ENCODE measurements at regions not wholly inside any gene's neighbourhood (a gene's known extent, or its start where the extent isn't known, plus 50 kb on each side); places are given as distances from the start of the nearest gene placed in this dataset.

DNA sequence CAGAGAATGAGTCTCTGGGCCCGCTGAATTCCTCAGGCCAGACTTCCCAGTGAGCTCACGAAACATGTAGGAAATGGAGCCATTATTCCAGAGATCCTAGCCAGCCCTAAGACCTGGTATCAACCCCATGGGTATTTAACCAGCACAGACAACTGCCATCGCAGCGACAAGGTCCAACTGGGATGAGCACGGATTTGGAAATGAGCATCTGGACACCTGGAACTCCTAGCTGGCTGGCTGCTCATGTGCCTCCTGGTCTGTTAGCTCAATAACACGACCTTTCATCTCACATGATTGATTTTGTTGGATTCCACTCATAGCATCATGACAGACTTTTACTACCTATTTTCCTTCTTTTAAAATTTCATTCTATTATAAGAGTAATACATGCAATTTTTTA is 51.0 kb downstream of the POU3F3 start:
- no peak overlapping the region for H3K4me3 ChIP-seq (ENCODE audit: low read length in 2 of 2)
- DNase-seq = no peak
- H3K36me3 Mint-ChIP-seq = no peaks in the 10 kb centered on the region
- H3K4me1 Mint-ChIP-seq = no peaks in the 10 kb centered on the region
- no peak overlapping the region for H3K27ac Mint-ChIP-seq
- ChIA-PET POLR2A (ENCODE audit: partially characterized antibody) (no interaction called here), CTCF (ENCODE audit: partially characterized antibody) (no interaction called here)
- H3K27ac ChIP-seq (ENCODE audit: low read depth, low read length) = no peak overlapping the region
- no peaks in the 10 kb centered on the region for H3K36me3 ChIP-seq (ENCODE audit: insufficient read depth, low read length)
- H3K9me3 ChIP-seq (ENCODE audit: control insufficient read depth in 1 of 2, low read length in 2 of 2) = no peaks in the 10 kb centered on the region
- no peak overlapping the region for H3K4me3 Mint-ChIP-seq
- H3K4me1 ChIP-seq (ENCODE audit: insufficient read depth, low read length) = no peaks in the 10 kb centered on the region
- intact Hi-C loops (cut with micrococcal nuclease) = no loop called here
- H3K27me3 ChIP-seq (ENCODE audit: insufficient read depth, low read length) = no peaks in the 10 kb centered on the region
- peaks cover 0 to 2% (median 0%) of the 10 kb centered on the region in 8 donors for H3K9me3 Mint-ChIP-seq
- peaks cover 6 to 11% of the 10 kb centered on the region in 2 donors for H3K27me3 Mint-ChIP-seq

- DNase-seq = no peak
- H3K27ac Mint-ChIP-seq = no peak overlapping the region
These were observed 55.4 kb downstream of the POU3F3 start for GRCh38 chr2:104909317-104909716.

GRCh38 chr2:104914509-104914908 is 60.6 kb downstream of the POU3F3 start:
- Histone ChIP-seq H3K27ac (ENCODE audit: low read depth, low read length) (no peak overlapping the region), H3K9me3 (ENCODE audit: control insufficient read depth in 1 of 2, low read length in 2 of 2) (no peaks in the 10 kb centered on the region), H3K36me3 (ENCODE audit: insufficient read depth, low read length) (no peaks in the 10 kb centered on the region), H3K4me3 (ENCODE audit: low read length in 2 of 2) (no peak overlapping the region), H3K27me3 (ENCODE audit: insufficient read depth, low read length) (no peaks in the 10 kb centered on the region), H3K4me1 (ENCODE audit: insufficient read depth, low read length) (no peaks in the 10 kb centered on the region)
- Mint-ChIP-seq H3K4me3 (no peak overlapping the region), H3K36me3 (no peaks in the 10 kb centered on the region), H3K27me3 (peaks cover 0 to 3% of the 10 kb centered on the region in 2 donors), H3K9me3 (peaks cover 0 to 4% (median 0%) of the 10 kb centered on the region in 8 donors), H3K27ac (no peak overlapping the region), H3K4me1 (no peaks in the 10 kb centered on the region)
- POLR2A ChIA-PET (ENCODE audit: partially characterized antibody) = no interaction called here
- CTCF ChIA-PET (ENCODE audit: partially characterized antibody) = no interaction called here
- DNase-seq = no peak
- intact Hi-C loops (cut with micrococcal nuclease) = no loop called here

More at GRCh38 chr2:104909317-104909716, 55.4 kb downstream of the POU3F3 start:
- Histone ChIP-seq H3K9me3 (ENCODE audit: control insufficient read depth in 1 of 2, low read length in 2 of 2) (no peaks in the 10 kb centered on the region), H3K4me1 (ENCODE audit: insufficient read depth, low read length) (no peaks in the 10 kb centered on the region), H3K36me3 (ENCODE audit: insufficient read depth, low read length) (no peaks in the 10 kb centered on the region), H3K27me3 (ENCODE audit: insufficient read depth, low read length) (no peaks in the 10 kb centered on the region), H3K27ac (ENCODE audit: low read depth, low read length) (no peak overlapping the region), H3K4me3 (ENCODE audit: low read length in 2 of 2) (no peak overlapping the region)
- POLR2A ChIA-PET (ENCODE audit: partially characterized antibody) = no interaction called here
- no peaks in the 10 kb centered on the region for H3K4me1 Mint-ChIP-seq
- intact Hi-C loops (cut with micrococcal nuclease) = no loop called here
- peaks cover 0 to 4% (median 0%) of the 10 kb centered on the region in 8 donors for H3K9me3 Mint-ChIP-seq
- H3K27me3 Mint-ChIP-seq = peaks cover 7 to 8% of the 10 kb centered on the region in 2 donors
- no peak overlapping the region for H3K4me3 Mint-ChIP-seq
- CTCF ChIA-PET (ENCODE audit: partially characterized antibody) = no interaction called here
- no peaks in the 10 kb centered on the region for H3K36me3 Mint-ChIP-seq

DNA sequence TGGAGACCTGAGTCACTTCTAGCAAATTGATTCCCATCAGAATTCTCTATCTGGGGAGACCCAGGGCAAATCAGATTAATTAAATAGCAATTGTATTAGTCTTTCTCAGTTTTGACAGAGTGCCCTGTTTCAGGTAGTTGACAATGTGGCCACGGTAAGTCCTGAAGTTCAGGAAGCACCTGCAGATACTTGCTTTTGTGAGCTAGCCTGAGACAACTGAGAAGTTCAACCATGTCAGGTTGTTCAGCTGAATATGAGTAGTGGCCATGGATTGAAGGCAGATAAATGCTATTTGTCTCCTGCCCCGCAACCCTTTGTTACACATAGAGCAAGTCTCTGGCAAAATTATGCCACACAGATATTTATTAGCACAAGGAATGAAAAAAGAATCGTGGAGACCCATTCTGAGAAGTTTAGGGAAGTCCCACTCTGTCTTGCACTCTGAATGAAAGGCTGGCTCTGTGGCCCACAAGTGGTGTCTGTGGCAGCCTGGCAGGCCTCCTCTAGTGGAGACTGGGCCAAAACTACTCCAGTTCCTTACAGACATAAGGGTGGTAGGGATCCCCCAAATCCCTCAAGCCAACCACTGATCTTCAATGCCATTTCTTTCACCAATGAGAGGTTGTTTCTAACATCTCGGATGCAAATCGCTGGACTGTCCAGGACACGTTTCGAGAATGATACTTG is 61.3 kb downstream of the POU3F3 start:
- Histone ChIP-seq H3K36me3 (ENCODE audit: insufficient read depth, low read length) (no peaks in the 10 kb centered on the region), H3K4me3 (ENCODE audit: low read length in 2 of 2) (no peak overlapping the region), H3K9me3 (ENCODE audit: control insufficient read depth in 1 of 2, low read length in 2 of 2) (no peaks in the 10 kb centered on the region), H3K4me1 (ENCODE audit: insufficient read depth, low read length) (no peaks in the 10 kb centered on the region), H3K27me3 (ENCODE audit: insufficient read depth, low read length) (no peaks in the 10 kb centered on the region), H3K27ac (ENCODE audit: low read depth, low read length) (no peak overlapping the region)
- DNase-seq = no peak
- Mint-ChIP-seq H3K36me3 (no peaks in the 10 kb centered on the region), H3K4me1 (no peaks in the 10 kb centered on the region), H3K27ac (no peak overlapping the region), H3K27me3 (peaks cover 0 to 3% of the 10 kb centered on the region in 2 donors), H3K9me3 (peaks cover 0 to 6% (median 0%) of the 10 kb centered on the region in 8 donors), H3K4me3 (no peak overlapping the region)
- intact Hi-C loops (cut with micrococcal nuclease) = no loop called here
- POLR2A ChIA-PET (ENCODE audit: partially characterized antibody) = no interaction called here
- CTCF ChIA-PET (ENCODE audit: partially characterized antibody) = no interaction called here

DNA sequence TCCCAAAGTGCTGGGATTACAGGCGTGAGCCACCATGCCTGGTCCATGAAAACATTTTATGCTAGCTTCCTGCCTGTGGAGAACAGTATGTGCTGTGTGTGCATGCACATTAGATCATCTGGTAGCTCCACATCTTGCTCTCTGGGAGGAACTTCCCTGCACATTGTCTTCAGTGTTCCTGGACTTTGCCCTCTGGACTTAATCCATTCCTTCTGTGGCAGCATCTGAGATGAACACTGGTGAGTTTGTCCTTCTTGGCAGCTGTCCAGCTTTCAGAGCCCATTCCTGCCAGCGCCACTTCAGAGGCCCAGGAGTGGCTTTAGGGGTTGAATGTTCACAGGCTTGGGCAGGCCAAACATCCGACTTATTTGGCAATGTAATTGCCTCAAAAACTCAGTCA is 65.2 kb downstream of the POU3F3 start:
- Mint-ChIP-seq H3K4me1 (peaks cover 0 to 3% (median 0%) of the 10 kb centered on the region in 4 donors), H3K9me3 (peaks cover 0 to 16% (median 13%) of the 10 kb centered on the region in 8 donors), H3K4me3 (no peak overlapping the region), H3K27me3 (no peaks in the 10 kb centered on the region), H3K27ac (no peak overlapping the region), H3K36me3 (no peaks in the 10 kb centered on the region)
- POLR2A ChIA-PET (ENCODE audit: partially characterized antibody) = no interaction called here
- H3K4me1 ChIP-seq (ENCODE audit: insufficient read depth, low read length) = no peaks in the 10 kb centered on the region
- CTCF ChIA-PET (ENCODE audit: partially characterized antibody) = no interaction called here
- H3K4me3 ChIP-seq (ENCODE audit: low read length in 2 of 2) = no peak overlapping the region
- DNase-seq = no peak
- intact Hi-C loops (cut with micrococcal nuclease) = no loop called here
- no peaks in the 10 kb centered on the region for H3K27me3 ChIP-seq (ENCODE audit: insufficient read depth, low read length)
- no peak overlapping the region for H3K27ac ChIP-seq (ENCODE audit: low read depth, low read length)
- no peaks in the 10 kb centered on the region for H3K9me3 ChIP-seq (ENCODE audit: control insufficient read depth in 1 of 2, low read length in 2 of 2)
- H3K36me3 ChIP-seq (ENCODE audit: insufficient read depth, low read length) = no peaks in the 10 kb centered on the region

DNA sequence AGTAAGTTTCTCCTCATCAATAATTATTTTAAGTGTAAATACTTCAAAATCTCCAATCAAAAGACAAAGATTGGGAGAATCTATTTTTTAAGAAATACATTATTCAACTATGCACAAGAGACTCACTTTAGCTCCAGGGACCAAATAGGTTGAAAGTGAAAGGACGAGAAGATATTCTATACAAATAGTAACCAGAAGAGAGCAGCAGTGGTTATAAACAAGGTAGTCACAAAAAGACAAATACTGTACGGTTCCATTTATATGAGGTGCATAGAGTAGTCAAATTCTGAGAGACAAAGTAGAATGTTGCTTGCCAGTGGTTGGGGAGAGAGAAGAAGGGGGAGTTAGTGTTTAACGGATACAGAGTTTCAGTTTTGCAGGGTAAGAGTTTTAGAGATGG is 69.8 kb downstream of the POU3F3 start:
- Mint-ChIP-seq H3K4me1 (peaks cover 0 to 3% (median 0%) of the 10 kb centered on the region in 4 donors), H3K27ac (no peak overlapping the region), H3K36me3 (no peaks in the 10 kb centered on the region), H3K9me3 (peaks cover 0 to 16% (median 12%) of the 10 kb centered on the region in 8 donors), H3K4me3 (no peak overlapping the region), H3K27me3 (peaks cover 0 to 5% of the 10 kb centered on the region in 2 donors)
- Histone ChIP-seq H3K9me3 (ENCODE audit: control insufficient read depth in 1 of 2, low read length in 2 of 2) (no peaks in the 10 kb centered on the region), H3K4me1 (ENCODE audit: insufficient read depth, low read length) (no peaks in the 10 kb centered on the region), H3K4me3 (ENCODE audit: low read length in 2 of 2) (no peak overlapping the region), H3K27ac (ENCODE audit: low read depth, low read length) (no peak overlapping the region), H3K36me3 (ENCODE audit: insufficient read depth, low read length) (no peaks in the 10 kb centered on the region), H3K27me3 (ENCODE audit: insufficient read depth, low read length) (no peaks in the 10 kb centered on the region)
- ChIA-PET CTCF (ENCODE audit: partially characterized antibody) (no interaction called here), POLR2A (ENCODE audit: partially characterized antibody) (no interaction called here)
- DNase-seq = no peak
- intact Hi-C loops (cut with micrococcal nuclease) = no loop called here

DNA sequence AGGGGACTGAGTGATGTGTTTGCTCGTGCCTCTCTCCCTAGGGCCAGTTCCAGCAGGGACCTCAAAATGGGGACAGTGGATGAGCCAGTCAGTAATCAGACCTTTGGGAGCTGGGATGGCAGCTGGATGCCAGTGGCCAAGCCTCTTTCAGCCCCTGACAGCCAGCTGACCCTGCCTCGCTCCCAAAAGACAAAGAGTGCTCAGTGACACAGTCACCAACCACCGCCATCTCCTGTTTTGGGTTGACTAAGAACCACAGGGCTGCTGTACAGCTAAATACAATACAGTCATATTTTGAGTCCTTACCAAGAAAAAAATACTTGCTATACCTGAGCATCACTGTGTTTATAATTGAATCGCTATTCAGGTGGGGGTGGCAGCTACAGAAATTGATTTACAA is 75.7 kb downstream of the POU3F3 start:
- ChIA-PET CTCF (ENCODE audit: partially characterized antibody) (no interaction called here), POLR2A (ENCODE audit: partially characterized antibody) (no interaction called here)
- intact Hi-C loops (cut with micrococcal nuclease) = no loop called here
- H3K4me1 Mint-ChIP-seq = peaks cover 0 to 3% (median 1%) of the 10 kb centered on the region in 4 donors
- H3K36me3 ChIP-seq (ENCODE audit: insufficient read depth, low read length) = no peaks in the 10 kb centered on the region
- no peaks in the 10 kb centered on the region for H3K27me3 ChIP-seq (ENCODE audit: insufficient read depth, low read length)
- peaks cover 0 to 3% (median 0%) of the 10 kb centered on the region in 8 donors for H3K9me3 Mint-ChIP-seq
- H3K27me3 Mint-ChIP-seq = peaks cover 2 to 10% of the 10 kb centered on the region in 2 donors
- DNase-seq = no peak
- H3K9me3 ChIP-seq (ENCODE audit: control insufficient read depth in 1 of 2, low read length in 2 of 2) = no peaks in the 10 kb centered on the region
- H3K4me1 ChIP-seq (ENCODE audit: insufficient read depth, low read length) = no peaks in the 10 kb centered on the region
- no peak overlapping the region for H3K4me3 Mint-ChIP-seq
- H3K27ac Mint-ChIP-seq = no peak overlapping the region
- no peak overlapping the region for H3K27ac ChIP-seq (ENCODE audit: low read depth, low read length)
- H3K36me3 Mint-ChIP-seq = no peaks in the 10 kb centered on the region
- H3K4me3 ChIP-seq (ENCODE audit: low read length in 2 of 2) = no peak overlapping the region
